OCI-LY7 (cell line): ENCODE measurements at regions not wholly inside any gene's neighbourhood (a gene's known extent, or its start where the extent isn't known, plus 50 kb on each side); places are given as distances from the start of the nearest gene placed in this dataset.

ENCODE experiments used
- BruUV-seq: library from RNA; stranded (reverse); fragments of 400-500 nt; replicated peaks from 2 replicates; lab custom pipeline; 2021; lab: Mats Ljungman, UMichigan
- CTCF ChIA-PET: fragments of 300-600 bp; sonication (Branson Sonifier 250); formaldehyde crosslinking; loops from one replicate; lab custom pipeline; 2022; ENCODE audit warnings: antibody characterized with exemption; ENCODE audit not compliant: unreplicated experiment; lab: Charles Lee
- POLR2A ChIA-PET: fragments of 300-600 bp; sonication (Branson Sonifier 250); formaldehyde crosslinking; loops from one replicate; lab custom pipeline; 2022; ENCODE audit warnings: antibody characterized with exemption; lab: Charles Lee
- DNase-seq: peaks from one replicate; pipeline ENCODE4 v3.0.0-alpha.2; 2015; ENCODE audit warnings: low spot score
- H2AFZ ChIP-seq: fragments of 200-600 bp; sonication (generic), shearing (Covaris generic); 2 replicates; pipeline ENCODE4 v1.6.1; 2014; ENCODE audit warnings: mild to moderate bottlenecking, antibody characterized with exemption, low read length, moderate library complexity
- H3K27ac ChIP-seq: fragments of 200-600 bp; sonication (generic); 2 replicates; pipeline ENCODE4 v1.5.1; 2014; ENCODE audit warnings: mixed run types, low read depth, mild to moderate bottlenecking, moderate library complexity, low read length, inconsistent platforms; ENCODE audit not compliant: poor library complexity, severe bottlenecking
- H3K36me3 ChIP-seq: fragments of 200-600 bp; sonication (generic); 2 replicates; pipeline ENCODE4 v1.6.1; 2014; ENCODE audit warnings: mild to moderate bottlenecking, antibody characterized with exemption, low read length, moderate library complexity, mixed read lengths; ENCODE audit not compliant: insufficient read depth
- H3K4me1 ChIP-seq: fragments of 200-600 bp; sonication (generic); 2 replicates; pipeline ENCODE4 v1.5.1; 2014; ENCODE audit warnings: mild to moderate bottlenecking, low read length; ENCODE audit not compliant: insufficient read depth, poor library complexity, severe bottlenecking
- H3K4me2 ChIP-seq: fragments of 200-600 bp; sonication (generic); 2 replicates; pipeline ENCODE4 v1.6.1; 2014; ENCODE audit warnings: mild to moderate bottlenecking, low read length
- H3K4me3 ChIP-seq: fragments of 200-600 bp; sonication (generic); 2 replicates; pipeline ENCODE4 v1.5.1; 2014; ENCODE audit warnings: mild to moderate bottlenecking, low read depth, low read length; ENCODE audit not compliant: poor library complexity, severe bottlenecking
- H3K79me2 ChIP-seq: fragments of 200-600 bp; sonication (generic); 2 replicates; pipeline ENCODE4 v1.6.1; 2016; ENCODE audit warnings: low read depth, mild to moderate bottlenecking, low read length, moderate library complexity, mixed read lengths; ENCODE audit not compliant: insufficient read depth
- H3K9me2 ChIP-seq: fragments of 200-600 bp; sonication (generic); 2 replicates; pipeline ENCODE4 v1.6.1; 2016; ENCODE audit warnings: mild to moderate bottlenecking, low read length, mixed read lengths; ENCODE audit not compliant: insufficient read depth
- H3K9me3 ChIP-seq: fragments of 200-600 bp; sonication (generic); 2 replicates; pipeline ENCODE4 v1.6.1; 2014; ENCODE audit warnings: mild to moderate bottlenecking, mixed run types, low read length, mixed read lengths
- H4K20me1 ChIP-seq: fragments of 200-600 bp; sonication (generic); 2 replicates; pipeline ENCODE4 v1.6.1; 2014; ENCODE audit warnings: mild to moderate bottlenecking, antibody characterized with exemption, low read length, moderate library complexity, mixed read lengths; ENCODE audit not compliant: insufficient read depth
- EZH2phosphoT487 ChIP-seq: fragments of 200-600 bp; sonication (generic); IDR thresholded peaks from 2 replicates; pipeline ENCODE4 v1.6.1; 2018; ENCODE audit warnings: low read depth, borderline replicate concordance, mild to moderate bottlenecking, mixed run types, antibody characterized with exemption, low read length, moderate library complexity, mixed read lengths
- intact Hi-C: fragments of 100-400 bp; cut with micrococcal nuclease; formaldehyde crosslinking; loops from one replicate; pipeline ENCODE4 v1.10.0; 2022; ENCODE audit not compliant: unreplicated experiment
- TF ChIP-seq, protein P1 (sequence below): fragments of 200-600 bp; sonication (generic); conservative IDR thresholded peaks from 2 replicates; pipeline ENCODE4 v1.5.1; 2014; ENCODE audit warnings: mild to moderate bottlenecking, antibody characterized with exemption, low read length, moderate library complexity, mixed read lengths

DNA sequence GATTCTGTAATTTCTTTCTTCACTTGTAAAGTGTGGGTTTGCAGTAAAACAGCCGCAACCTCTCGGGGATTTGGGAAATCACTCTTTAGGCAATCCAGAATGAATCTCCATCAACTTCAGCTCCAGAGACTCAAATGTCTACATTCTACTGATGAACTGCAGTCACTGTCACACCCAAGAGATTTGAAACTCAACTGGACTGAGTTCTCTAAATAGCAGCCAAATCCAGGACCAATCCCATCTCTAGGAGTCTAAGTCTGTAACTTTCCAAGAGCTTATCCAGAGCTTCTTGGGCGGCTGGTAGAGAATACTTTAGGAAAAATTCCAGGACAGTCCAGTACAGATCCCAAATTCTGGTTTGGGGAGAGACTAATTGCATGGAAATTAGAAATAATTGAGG lies 62.9 kb downstream of the ADAMTS1 start:
- DNase-seq, result no peak
- ChIA-PET POLR2A (no interaction called here), CTCF (no interaction called here)
- no peak overlapping the region for H3K4me2 ChIP-seq
- H3K4me1 ChIP-seq, result no peaks in the 10 kb centered on the region
- H2AFZ ChIP-seq, result no peak overlapping the region
- no TSS peak for BruUV-seq
- no peak overlapping the region for H3K4me3 ChIP-seq
- no peaks in the 10 kb centered on the region for H3K9me2 ChIP-seq
- no peaks in the 10 kb centered on the region for H4K20me1 ChIP-seq
- no peak overlapping the region for H3K27ac ChIP-seq
- no peaks in the 10 kb centered on the region for H3K36me3 ChIP-seq
- H3K9me3 ChIP-seq, result no peaks in the 10 kb centered on the region
- intact Hi-C loops, result no loop called here
- H3K79me2 ChIP-seq, result no peaks in the 10 kb centered on the region
- TF ChIP-seq EZH2phosphoT487, result no peak
- TF ChIP-seq, protein P1, sequence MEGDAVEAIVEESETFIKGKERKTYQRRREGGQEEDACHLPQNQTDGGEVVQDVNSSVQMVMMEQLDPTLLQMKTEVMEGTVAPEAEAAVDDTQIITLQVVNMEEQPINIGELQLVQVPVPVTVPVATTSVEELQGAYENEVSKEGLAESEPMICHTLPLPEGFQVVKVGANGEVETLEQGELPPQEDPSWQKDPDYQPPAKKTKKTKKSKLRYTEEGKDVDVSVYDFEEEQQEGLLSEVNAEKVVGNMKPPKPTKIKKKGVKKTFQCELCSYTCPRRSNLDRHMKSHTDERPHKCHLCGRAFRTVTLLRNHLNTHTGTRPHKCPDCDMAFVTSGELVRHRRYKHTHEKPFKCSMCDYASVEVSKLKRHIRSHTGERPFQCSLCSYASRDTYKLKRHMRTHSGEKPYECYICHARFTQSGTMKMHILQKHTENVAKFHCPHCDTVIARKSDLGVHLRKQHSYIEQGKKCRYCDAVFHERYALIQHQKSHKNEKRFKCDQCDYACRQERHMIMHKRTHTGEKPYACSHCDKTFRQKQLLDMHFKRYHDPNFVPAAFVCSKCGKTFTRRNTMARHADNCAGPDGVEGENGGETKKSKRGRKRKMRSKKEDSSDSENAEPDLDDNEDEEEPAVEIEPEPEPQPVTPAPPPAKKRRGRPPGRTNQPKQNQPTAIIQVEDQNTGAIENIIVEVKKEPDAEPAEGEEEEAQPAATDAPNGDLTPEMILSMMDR, result no peak

DNA sequence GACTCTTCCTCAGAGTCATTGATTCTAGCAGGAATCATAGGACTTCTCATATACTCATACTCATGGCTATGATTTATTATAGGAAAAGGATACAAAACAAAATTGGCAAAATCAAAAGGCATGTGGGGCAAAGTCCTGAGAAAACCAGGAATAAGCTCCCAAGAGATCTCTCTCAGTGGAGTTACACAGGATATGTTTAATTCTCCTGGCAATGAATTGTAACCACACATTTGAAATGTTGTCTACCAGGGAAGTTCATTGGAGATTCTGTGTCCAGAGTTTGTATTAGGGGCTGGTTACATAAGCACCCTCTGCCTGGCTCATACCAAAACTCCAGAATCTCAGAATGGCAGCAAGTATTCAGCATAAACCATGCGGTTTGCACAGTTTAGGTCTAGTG lies 63.9 kb downstream of the ADAMTS1 start:
- Histone ChIP-seq H2AFZ (no peak overlapping the region), H3K9me2 (no peaks in the 10 kb centered on the region), H3K4me2 (no peak overlapping the region), H3K27ac (no peak overlapping the region), H3K4me3 (no peak overlapping the region), H3K36me3 (no peaks in the 10 kb centered on the region), H3K9me3 (no peaks in the 10 kb centered on the region), H3K4me1 (no peaks in the 10 kb centered on the region), H3K79me2 (no peaks in the 10 kb centered on the region), H4K20me1 (no peaks in the 10 kb centered on the region)
- POLR2A ChIA-PET, result no interaction called here
- intact Hi-C loops, result no loop called here
- no peak for DNase-seq
- CTCF ChIA-PET, result no interaction called here
- no TSS peak for BruUV-seq
- TF ChIP-seq EZH2phosphoT487, result no peak
- TF ChIP-seq, protein P1, result no peak

DNA sequence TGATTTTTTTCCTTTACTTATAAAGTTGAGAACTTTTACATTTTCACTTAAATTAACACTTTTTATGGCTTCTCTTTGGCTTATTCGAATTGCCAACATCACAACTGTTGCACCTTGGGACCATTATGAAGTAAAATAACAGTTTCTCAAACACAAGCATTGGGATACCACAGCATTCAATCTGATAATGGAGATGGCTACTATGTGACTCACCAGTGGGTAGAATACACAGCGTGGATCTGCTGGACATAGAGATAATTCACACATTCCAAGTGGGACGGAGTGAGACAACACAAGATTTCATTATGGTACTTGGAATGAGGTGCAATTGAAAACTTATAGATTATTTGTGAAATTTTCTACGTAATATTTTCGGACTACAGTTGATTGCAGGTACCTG lies 68.0 kb downstream of the ADAMTS1 start:
- intact Hi-C loops, result no loop called here
- Histone ChIP-seq H3K9me2 (no peaks in the 10 kb centered on the region), H3K9me3 (no peaks in the 10 kb centered on the region), H3K4me3 (no peak overlapping the region), H3K27ac (no peak overlapping the region), H3K4me2 (no peak overlapping the region), H3K79me2 (no peaks in the 10 kb centered on the region), H3K36me3 (no peaks in the 10 kb centered on the region), H4K20me1 (no peaks in the 10 kb centered on the region), H3K4me1 (no peaks in the 10 kb centered on the region), H2AFZ (no peak overlapping the region)
- POLR2A ChIA-PET, result interaction anchor here (0.6 kb wide), 1 partner anchor 212 kb away, joined by 3 read pairs; no protein-coding TSS in a partner anchor
- DNase-seq, result no peak
- no TSS peak for BruUV-seq
- CTCF ChIA-PET, result no interaction called here
- TF ChIP-seq, protein P1, result no peak
- no peak for TF ChIP-seq EZH2phosphoT487
